Fibroblast of lung (primary cell): ENCODE measurements at regions not wholly inside any gene's neighbourhood (a gene's known extent, or its start where the extent isn't known, plus 50 kb on each side); places are given as distances from the start of the nearest gene placed in this dataset.

Experiments
- DNase-seq, 2 donors: peaks; one replicate each; pipeline versions ENCODE4 v3.0.0 to v3.0.0-alpha.2; 2010; ENCODE audit warnings: low read depth in 2 of 2
- H2AFZ ChIP-seq: 2 replicates; pipeline ENCODE4 v1.5.1; 2012; ENCODE audit warnings: low read length, control low read depth, inconsistent platforms
- H3K27ac ChIP-seq: 2 replicates; pipeline ENCODE4 v1.5.1; 2011; ENCODE audit warnings: low read length, control low read depth; ENCODE audit not compliant: insufficient read depth
- H3K27me3 ChIP-seq: 2 replicates; pipeline ENCODE4 v1.5.1; 2011; ENCODE audit warnings: mild to moderate bottlenecking, low read length; ENCODE audit not compliant: control insufficient read depth, insufficient read depth
- H3K36me3 ChIP-seq: 2 replicates; pipeline ENCODE4 v1.5.1; 2011; ENCODE audit warnings: low read length; ENCODE audit not compliant: control insufficient read depth, insufficient read depth
- H3K4me1 ChIP-seq: 2 replicates; pipeline ENCODE4 v1.5.1; 2011; ENCODE audit warnings: low read length; ENCODE audit not compliant: control insufficient read depth, insufficient read depth; ENCODE audit errors: extremely low read depth
- H3K4me2 ChIP-seq: 2 replicates; pipeline ENCODE4 v1.5.1; 2011; ENCODE audit warnings: low read length, control low read depth; ENCODE audit not compliant: insufficient read depth; ENCODE audit errors: extremely low read depth
- H3K4me3 ChIP-seq, 4 experiments: fragments of 200-600 bp in 1 of 4; sonication (generic) in 1 of 4; replicated peaks in 1 of 4; 2 replicates each; pipeline ENCODE4 v1.5.1; 2011 to 2016; ENCODE audit warnings: low read length in 4 of 4, low read depth in 3 of 4, mild to moderate bottlenecking in 3 of 4, control low read depth in 2 of 4, inconsistent platforms in 1 of 4, mixed read lengths in 1 of 4; ENCODE audit not compliant: insufficient read depth in 1 of 4; ENCODE audit errors: control extremely low read depth in 1 of 4
- H3K79me2 ChIP-seq: 2 replicates; pipeline ENCODE4 v1.5.1; 2012; ENCODE audit warnings: mild to moderate bottlenecking, low read length, inconsistent platforms; ENCODE audit not compliant: control insufficient read depth, insufficient read depth
- H3K9ac ChIP-seq: 2 replicates; pipeline ENCODE4 v1.5.1; 2011; ENCODE audit warnings: mild to moderate bottlenecking, low read length, control low read depth; ENCODE audit not compliant: insufficient read depth
- H3K9me3 ChIP-seq: 2 replicates; pipeline ENCODE4 v1.5.1; 2012; ENCODE audit warnings: low read depth, low read length; ENCODE audit not compliant: control insufficient read depth, insufficient read depth
- H4K20me1 ChIP-seq: 2 replicates; pipeline ENCODE4 v1.5.1; 2011; ENCODE audit warnings: low read length; ENCODE audit not compliant: control insufficient read depth, insufficient read depth; ENCODE audit errors: extremely low read depth
- EZH2 ChIP-seq: IDR thresholded peaks from 2 replicates; pipeline ENCODE4 v1.5.1; 2012; ENCODE audit warnings: low read length, control low read depth, mild to moderate bottlenecking; ENCODE audit errors: missing control alignments
- TF ChIP-seq, protein P1 (sequence below), 2 donors: IDR thresholded peaks in 1 of 2; conservative IDR thresholded peaks in 1 of 2; 1 replicate in 1 of 2; 2 replicates in 1 of 2; pipeline ENCODE4 v1.5.1; 2011 to 2012; ENCODE audit warnings: low read length in 2 of 2, control low read depth in 1 of 2, inconsistent platforms in 1 of 2, low read depth in 1 of 2, mild to moderate bottlenecking in 1 of 2

DNA sequence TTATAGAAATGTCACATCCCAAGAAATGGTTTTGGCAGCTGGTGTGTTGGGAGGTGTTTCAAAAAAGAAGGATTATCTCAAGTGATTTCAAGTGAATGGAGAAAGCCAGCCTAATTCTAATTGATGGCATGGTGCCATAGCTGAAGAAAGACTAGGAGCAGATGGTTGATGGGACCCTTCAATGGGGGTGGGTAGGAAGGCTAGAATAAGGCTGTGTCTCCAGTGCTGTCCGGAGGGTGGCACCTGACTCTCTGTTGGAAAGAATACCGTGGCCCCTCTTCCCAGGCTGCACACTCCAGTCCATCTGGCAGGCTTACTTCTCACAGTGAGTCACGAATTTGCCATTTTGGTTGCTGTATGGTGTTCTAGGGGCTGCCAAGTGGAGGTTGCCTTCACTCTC, 51.0 kb upstream of the GPR12 start:
- no peak overlapping the region for H3K27ac ChIP-seq
- H3K36me3 ChIP-seq = no peaks in the 10 kb centered on the region
- no peak overlapping the region for H3K4me3 ChIP-seq
- H3K9me3 ChIP-seq = no peaks in the 10 kb centered on the region
- H3K27me3 ChIP-seq = no peaks in the 10 kb centered on the region
- no peak overlapping the region for H2AFZ ChIP-seq
- no peaks in the 10 kb centered on the region for H4K20me1 ChIP-seq
- H3K4me1 ChIP-seq = no peaks in the 10 kb centered on the region
- no peak overlapping the region for H3K4me2 ChIP-seq
- H3K79me2 ChIP-seq = no peaks in the 10 kb centered on the region
- TF ChIP-seq, protein P1, sequence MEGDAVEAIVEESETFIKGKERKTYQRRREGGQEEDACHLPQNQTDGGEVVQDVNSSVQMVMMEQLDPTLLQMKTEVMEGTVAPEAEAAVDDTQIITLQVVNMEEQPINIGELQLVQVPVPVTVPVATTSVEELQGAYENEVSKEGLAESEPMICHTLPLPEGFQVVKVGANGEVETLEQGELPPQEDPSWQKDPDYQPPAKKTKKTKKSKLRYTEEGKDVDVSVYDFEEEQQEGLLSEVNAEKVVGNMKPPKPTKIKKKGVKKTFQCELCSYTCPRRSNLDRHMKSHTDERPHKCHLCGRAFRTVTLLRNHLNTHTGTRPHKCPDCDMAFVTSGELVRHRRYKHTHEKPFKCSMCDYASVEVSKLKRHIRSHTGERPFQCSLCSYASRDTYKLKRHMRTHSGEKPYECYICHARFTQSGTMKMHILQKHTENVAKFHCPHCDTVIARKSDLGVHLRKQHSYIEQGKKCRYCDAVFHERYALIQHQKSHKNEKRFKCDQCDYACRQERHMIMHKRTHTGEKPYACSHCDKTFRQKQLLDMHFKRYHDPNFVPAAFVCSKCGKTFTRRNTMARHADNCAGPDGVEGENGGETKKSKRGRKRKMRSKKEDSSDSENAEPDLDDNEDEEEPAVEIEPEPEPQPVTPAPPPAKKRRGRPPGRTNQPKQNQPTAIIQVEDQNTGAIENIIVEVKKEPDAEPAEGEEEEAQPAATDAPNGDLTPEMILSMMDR (conservative IDR thresholded peaks at IDR 0.05 in 1 of 2, IDR thresholded peaks at IDR 0.05 in 1 of 2; ENCODE audit: low read depth in 1 of 2, low read length in 2 of 2) = no peak
- TF ChIP-seq EZH2 = no peak
- no peak overlapping the region for H3K9ac ChIP-seq
- no peak for DNase-seq
